GM12865 (cell line): ENCODE measurements at regions not wholly inside any gene's neighbourhood (a gene's known extent, or its start where the extent isn't known, plus 50 kb on each side); places are given as distances from the start of the nearest gene placed in this dataset.

Experiments used
- DNase-seq: peaks from one replicate; pipeline ENCODE4 v3.0.0; 2010; ENCODE audit warnings: low read depth
- H3K4me3 ChIP-seq: 2 replicates; pipeline ENCODE4 v1.5.1; 2011; ENCODE audit warnings: mild to moderate bottlenecking, low read depth, low read length, control low read depth
- CTCF ChIP-seq: IDR thresholded peaks from 2 replicates; pipeline ENCODE4 v1.5.1; 2011; ENCODE audit warnings: low read length, control low read depth, low read depth, inconsistent platforms; ENCODE audit not compliant: insufficient read depth; ENCODE audit errors: missing control alignments

GRCh38 chr4:141309874-141310273, 89.2 kb downstream of the ZNF330 start:
- TF ChIP-seq CTCF: no peak
- DNase-seq: peak; percentile 79
- H3K4me3 ChIP-seq: no peak overlapping the region

GRCh38 chr4:141311246-141312204, 90.8 kb downstream of the ZNF330 start:
- DNase-seq: no peak

GRCh38 chr4:141314627-141315026, 93.9 kb downstream of the ZNF330 start:
- DNase-seq: no peak
- H3K4me3 ChIP-seq: no peak overlapping the region

More at GRCh38 chr4:141311246-141312204, 90.8 kb downstream of the ZNF330 start:
- no peak overlapping the region for H3K4me3 ChIP-seq
- TF ChIP-seq CTCF: no peak

GRCh38 chr4:141328560-141329173, 108.0 kb downstream of the ZNF330 start:
- no peak for TF ChIP-seq CTCF
- no peak for DNase-seq
- no peak overlapping the region for H3K4me3 ChIP-seq

More at GRCh38 chr4:141314627-141315026, 93.9 kb downstream of the ZNF330 start:
- no peak for TF ChIP-seq CTCF

- TF ChIP-seq CTCF: no peak
- no peak for DNase-seq
- no peak overlapping the region for H3K4me3 ChIP-seq
Measured at GRCh38 chr4:141329174-141329569, 108.5 kb downstream of the ZNF330 start.

GRCh38 chr4:141330616-141331015, 109.9 kb downstream of the ZNF330 start:
- DNase-seq: no peak
- no peak for TF ChIP-seq CTCF
- no peak overlapping the region for H3K4me3 ChIP-seq
